Skin of body (tissue), 1 donor: ENCODE measurements at regions not wholly inside any gene's neighbourhood (a gene's known extent, or its start where the extent isn't known, plus 50 kb on each side); places are given as distances from the start of the nearest gene placed in this dataset.
"Not testable (repeated sequence)": the region's sequence is repeated elsewhere in the genome, so short reads cannot be mapped to it uniquely, and the experiment has no call there.

ENCODE experiments used
- DNase-seq: peaks from one replicate; lab custom pipeline; 2025; lab: John Stamatoyannopoulos, UW

DNA sequence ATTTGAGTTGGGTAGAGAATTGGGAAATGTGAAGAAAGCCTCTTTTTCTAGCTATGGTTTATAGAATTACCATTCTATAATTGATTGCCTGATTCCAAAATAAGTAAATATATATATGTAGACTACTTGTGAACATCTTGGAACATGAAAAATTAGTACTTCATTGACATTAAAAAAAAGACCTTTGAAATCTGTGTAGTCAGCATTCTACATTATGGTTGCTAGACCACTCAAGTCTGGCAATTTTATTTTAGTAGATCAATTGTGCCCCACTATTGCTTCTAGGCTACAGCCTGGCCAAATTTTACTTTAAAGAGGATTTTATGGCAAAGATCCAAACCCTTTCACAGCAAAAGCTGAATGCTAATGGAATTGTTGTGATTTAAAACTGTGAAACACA is 279.8 kb downstream of the IKZF2 start:
- no peak for DNase-seq

DNA sequence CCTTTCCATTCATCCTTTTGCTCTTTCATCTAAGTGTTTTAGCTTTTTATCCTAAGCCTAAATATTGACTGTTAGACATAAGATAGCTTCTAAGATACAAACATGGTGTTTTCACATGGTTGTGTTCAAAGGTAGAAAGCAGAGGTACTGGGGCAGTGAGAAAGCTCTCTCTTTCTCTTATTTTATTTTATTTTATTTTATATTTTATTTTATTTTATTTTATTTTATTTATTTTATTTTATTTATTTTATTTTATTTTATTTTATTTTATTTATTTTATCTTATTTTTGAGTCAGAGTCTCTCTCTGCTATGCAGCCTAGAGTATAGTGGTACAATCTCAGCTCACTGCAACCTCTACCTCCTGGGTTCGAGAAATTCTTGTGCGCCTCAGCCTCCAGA is 287.2 kb downstream of the IKZF2 start:
- DNase-seq = no peak

DNA sequence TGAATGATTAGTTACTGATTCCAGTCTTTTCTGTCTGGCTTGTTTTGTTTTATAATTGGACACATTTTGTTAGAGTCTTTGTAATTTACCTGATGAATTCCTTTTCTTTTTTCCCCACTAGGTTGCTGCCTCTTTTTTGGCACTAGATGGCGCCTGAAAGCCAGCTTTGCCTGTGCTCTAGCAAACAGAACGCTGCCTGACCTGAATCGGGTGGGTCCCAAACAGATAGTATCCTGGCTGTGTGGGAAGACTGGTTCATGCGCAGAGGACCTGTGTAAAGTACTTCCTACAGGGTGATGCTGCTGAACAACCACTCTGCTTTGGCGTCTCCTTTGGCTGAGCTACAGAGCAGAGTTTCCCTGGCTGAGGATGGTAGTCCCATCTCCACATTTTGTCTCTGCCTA is 288.2 kb downstream of the IKZF2 start:
- no peak for DNase-seq

DNA sequence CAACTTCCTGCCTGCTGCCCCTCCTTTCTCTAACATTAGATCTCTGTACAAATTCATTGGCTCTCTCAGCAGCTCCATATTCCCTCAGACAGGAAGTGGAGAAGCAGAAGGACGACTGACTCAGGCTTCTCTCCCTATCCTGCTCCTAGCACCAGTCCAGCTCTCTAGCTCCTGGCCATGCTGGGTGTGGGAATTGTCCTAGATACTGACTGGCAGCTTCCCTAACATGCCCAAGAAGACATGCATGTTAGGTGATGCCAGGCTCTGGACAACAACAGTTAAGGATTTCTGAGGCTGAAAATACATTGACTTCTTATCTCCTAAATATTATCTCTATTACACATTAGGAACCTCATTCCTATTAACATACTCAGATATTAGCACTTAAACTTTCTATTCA is 292.9 kb downstream of the IKZF2 start:
- DNase-seq = no peak

DNA sequence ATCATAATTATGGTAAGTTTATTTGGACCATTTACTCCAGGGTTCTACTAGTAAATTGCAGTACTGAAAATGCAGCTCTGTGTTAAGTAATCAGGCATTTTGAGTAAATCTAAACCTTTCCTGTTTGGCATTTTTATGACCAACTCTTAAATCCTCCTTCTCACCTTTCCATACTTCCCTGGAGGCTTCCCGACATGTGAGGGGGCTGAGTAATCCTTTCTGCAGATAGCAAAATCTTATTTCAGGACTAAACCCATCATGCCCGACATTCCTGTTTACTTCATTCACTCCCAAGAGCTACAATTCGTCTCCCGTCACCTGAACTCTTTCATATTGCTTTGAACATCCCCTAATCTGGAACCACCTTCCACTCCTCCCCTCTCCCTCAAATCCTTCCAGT is 296.6 kb downstream of the IKZF2 start:
- no peak for DNase-seq

DNA sequence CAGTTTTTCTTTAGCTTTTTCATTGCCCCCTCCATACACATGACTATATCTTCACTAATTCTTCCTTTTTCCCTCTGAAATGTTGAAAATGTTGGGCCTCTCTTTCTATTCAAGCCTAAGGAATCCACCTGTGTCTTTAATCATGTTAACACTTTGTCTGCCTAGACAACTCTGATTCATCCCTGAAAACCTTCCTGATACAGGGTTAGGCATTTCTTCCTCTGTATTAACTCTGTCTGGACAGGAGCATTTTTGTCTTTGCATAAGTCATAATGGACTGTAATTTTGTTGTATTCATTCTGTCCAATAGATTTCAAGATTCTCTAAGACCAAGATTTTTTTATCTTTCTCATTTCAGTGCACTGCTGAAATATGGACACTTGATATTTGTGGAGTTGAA is 297.3 kb downstream of the IKZF2 start:
- DNase-seq = no peak

DNA sequence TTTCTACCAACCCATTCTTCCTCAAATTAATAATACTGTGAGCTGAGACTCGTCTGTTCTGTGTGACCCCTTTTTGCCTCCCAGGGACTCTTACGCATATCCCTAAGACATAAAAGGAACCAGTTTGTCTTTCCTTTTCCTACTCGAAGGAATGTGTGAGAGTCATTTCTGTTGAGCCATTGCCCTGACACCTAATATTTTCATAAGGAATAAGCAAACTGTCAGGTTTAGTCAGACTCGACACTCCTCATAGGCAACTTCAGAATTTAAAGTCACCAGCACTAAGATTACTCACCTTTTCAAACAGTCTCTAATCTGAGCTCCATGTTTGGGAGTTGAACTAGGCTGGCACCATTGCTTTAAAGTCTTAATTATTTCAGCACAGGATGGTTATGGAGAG is 305.5 kb downstream of the IKZF2 start:
- DNase-seq = no peak

DNA sequence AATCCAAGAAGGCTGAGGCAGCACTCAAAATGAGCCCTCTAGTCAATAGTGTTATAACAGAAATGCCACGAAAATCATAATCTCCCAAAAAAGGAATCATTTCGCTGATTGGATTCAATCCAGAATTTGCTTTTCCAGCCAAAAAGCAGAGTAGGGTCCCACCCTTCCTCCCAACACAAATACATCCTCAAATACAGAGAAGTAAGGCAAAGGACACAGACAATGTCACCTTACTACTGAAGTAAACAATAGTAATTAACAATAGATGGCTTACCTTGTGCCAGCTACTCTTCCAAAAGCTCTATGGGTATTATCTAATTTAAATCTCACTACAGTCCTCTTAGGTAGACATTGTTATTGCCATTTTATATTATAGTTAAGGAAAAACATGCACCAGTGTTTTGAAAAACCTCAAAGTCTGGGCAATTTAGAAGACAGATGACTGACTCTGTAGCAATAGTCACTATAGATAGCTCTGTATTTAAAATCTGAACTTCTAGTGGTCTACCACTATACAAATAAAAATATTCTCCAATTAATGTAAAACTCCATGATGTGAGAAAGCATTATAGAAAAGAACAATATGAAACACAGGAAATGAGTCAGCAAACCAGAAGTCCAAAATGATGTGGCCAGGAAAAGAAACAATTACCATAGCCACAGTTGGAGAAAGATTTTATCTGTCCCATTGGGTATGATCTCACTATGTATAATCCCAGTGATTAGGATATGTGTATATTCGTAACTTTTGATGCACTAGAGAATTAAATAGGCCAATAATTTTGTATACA is 305.0 kb upstream of the ERBB4 start:
- no peak for DNase-seq

DNA sequence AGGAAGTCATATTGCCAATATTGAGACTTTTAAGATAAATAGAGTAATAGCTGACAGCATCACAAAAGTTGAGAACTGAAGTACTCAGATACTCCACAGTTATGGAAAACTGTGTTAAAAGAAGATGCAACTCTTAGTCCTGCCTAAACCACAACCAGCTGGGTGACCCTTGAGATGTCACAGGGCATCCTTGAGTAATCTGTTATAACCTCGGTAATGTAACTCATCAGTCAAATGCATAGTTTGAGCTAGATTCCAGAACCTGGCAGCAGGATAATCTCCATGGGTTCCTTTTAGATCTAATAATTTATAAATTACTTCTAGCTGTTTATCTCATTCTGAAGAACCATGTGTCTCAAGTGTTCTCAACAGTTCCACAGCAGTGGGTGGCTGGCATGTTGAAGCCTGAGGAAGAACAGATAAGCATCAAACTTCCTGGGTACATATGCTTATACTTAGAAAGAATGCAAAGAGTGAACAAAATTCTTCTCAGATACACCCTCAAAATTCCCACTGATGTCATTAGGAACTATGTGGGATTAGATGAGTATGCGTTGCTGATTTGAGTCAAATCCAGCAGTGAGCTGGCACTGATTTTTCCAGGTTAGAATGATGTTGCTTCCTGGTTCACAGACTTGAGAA is 304.1 kb upstream of the ERBB4 start:
- DNase-seq = no peak

DNA sequence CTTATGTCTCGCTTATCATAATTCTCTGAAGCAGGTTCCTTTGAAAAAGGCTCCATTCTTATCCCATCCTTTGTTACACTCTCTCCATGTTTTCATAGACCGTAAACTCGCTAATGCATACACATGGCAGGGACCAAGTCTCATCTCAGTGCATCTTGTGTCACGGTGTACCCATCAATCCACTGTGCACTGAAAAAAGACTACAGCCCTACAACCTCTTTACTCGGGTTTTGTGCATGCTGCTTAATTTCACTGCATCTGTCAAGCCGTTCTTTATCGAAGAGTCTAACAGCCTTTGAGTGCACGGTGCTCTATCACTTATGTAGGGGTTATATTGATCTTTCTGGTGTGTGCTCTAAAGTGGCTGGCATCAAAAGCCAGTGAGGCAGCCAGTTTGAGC is 302.9 kb upstream of the ERBB4 start:
- DNase-seq = no peak

DNA sequence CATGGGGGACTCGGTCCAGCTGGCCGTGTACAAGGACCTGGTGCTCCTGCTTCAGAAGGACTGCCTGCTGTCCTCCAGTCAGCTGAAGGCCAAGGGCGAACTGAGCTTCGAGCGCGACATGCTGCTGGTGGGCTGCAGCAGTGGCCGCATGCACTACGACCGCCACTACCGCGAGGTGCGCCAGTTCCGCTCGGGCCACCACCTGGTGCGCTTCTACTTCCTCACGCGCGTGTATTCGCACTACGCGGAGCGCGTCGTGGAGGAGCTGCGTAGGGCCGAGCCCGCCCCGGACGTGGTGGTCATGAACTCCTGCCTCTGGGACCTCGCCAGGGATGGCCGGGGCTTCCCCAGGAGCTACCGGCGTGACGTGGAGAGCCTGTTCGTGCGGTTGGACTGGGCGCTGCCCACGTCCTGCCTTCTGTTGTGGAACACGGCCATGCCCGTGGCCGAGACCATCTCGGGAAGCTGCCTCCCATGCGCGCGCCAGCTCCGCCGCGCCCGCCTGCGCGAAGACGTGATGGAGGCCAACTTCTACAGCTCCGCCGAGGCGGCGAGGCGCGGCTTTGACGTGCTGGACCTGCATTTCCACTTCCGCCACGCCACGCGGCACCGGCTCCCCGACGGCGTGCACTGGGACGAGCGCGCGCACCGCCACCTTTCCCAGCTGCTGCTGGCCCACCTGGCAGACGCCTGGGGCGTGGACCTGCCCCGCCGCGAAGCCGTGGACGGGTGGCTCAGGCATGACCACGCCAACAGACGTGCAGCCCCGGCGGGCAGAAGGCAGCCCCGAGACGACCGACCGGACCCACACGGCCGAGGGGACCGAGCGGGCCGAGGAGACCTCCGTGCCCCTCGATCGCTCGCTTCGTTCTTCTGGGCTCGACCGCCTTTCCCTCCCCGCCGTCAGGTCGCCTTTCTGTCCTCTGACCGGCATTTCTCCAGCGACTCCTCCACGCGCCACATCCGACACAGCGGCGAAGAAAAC is 293.9 kb upstream of the ERBB4 start:
- DNase-seq = no peak

DNA sequence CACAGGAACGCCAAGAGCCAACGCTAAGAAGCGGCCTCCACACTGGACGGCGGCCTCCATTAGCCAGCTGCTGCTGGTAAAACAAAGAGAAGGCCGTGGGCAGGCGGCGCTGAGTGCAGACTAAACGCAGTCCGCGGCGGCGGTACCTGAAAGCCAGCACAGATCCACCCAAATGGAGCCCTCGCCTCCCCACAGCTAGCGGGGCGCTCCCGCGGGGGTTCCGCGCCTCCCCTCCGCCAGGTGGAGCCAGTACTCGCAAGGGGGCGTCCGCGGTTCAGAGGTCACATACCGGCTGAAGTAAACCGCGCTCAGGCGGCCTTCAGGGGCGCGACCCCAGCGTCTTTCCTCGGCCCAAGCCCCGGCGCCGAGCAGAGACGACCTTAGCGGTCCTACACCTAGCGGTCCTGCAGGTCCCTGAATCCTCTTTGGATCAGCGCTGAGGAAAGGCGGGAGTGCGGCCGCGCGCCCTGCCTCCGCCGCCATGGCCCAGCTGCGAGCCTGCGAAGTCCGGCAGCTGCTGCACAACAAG is 293.1 kb upstream of the ERBB4 start:
- no peak for DNase-seq

DNA sequence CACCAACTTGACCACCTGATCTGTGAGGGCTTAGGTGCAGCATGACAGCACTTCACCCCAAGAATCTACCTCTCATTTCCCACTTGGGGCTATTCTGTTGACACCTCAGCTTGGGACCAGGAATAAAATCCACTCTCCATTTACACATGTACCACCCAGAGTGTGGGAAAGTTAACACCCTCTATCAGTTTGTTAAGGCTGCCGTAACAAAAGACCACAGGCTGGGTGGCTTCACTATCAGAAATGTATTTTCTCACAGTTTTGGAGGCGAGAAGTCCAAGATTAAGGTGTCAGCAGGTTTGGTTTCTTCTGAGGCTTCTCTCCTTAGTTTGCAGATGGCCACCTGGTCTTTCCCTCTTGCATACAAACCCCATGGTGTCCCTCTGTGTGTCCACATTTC is 277.7 kb upstream of the ERBB4 start:
- DNase-seq = no peak

DNA sequence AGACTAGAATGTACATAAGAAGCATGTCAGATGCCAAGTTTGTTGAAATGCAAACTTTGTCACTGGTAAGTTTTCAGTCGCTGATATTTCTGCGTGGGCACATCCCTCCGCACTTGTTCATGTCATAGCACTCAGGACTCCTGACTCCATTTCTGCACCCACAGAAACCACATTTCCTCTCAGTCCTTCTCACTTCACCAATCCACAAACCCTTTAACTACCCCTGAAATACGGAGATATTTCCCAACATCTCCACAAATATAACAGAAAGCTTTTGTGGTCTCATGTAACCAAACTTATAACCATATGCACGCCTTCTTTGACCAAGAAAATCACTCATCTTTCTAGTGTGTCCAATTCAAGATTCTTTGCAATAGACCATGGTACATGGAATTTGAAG is 276.9 kb upstream of the ERBB4 start:
- DNase-seq = no peak

DNA sequence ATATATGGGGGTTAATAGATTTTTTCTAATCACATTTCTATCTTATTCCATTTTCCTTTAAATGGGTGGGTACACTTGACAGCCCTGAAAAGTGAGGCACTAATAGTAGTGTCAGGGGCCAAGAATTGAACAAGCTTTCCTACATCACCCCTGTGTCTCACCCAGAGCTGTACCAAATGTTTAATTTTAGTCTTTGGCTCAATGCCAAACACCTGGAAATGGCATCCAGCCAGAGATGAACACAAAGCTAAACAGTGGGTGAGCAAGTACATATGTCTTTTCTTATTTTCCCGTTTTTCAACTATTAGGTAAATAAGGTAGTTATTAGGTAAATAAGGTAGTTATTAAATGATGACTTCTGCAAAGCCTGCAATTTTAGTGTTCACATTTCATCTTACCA is 276.3 kb upstream of the ERBB4 start:
- DNase-seq = no peak

DNA sequence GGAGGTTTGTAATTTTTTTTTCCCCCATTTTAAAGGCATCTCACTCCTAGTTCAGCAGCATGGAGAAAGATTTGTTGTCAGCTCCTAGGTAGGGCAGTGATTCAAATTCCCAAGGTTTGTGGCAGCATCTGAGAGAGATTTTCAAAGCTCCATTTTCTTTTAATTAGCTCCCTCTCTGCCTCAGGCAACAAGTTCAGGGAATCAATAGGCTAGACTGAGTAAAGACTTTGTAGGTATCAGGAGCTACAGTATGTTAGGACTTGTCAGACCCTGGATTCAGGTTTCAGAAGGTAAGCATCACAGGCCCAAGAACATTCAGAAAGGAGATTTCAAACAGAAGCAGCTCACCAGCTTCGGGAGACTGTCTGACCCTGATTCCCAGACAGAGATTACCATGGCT is 273.3 kb upstream of the ERBB4 start:
- no peak for DNase-seq

DNA sequence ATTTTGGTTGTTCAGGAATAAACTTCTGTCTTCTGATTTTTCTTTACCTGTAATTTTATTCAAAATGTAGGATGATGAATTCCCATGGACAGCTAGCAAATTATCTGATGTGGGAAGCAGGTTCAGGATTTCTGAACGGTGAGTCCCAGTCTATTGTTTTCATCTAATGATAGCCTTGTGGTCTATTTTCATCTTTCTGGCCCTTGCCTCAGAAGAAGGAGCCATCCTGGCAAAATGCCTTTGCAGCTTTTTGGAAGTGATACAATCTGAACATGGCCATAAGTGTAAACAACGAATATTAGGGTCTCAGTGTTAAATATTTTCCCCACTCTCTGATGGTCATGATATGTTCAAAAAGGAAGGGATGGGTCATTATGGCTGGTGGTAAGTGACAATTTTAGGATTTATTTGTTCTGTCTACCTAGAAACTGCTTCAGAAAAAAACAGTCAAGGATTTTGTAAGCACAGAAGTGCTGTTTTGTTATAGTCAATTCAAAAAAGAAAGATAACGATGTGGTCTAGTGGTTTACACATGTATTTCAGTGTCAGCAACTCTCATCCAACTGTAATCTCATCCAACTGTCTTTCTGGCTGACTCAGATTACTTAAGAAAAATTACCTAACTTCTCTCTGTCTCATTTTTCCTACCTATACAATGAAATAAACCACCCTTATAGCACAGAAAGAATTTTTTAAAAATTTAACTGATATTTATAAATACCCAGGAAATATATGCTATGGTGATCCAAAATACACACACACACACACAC is 272.6 kb upstream of the ERBB4 start:
- DNase-seq = no peak

DNA sequence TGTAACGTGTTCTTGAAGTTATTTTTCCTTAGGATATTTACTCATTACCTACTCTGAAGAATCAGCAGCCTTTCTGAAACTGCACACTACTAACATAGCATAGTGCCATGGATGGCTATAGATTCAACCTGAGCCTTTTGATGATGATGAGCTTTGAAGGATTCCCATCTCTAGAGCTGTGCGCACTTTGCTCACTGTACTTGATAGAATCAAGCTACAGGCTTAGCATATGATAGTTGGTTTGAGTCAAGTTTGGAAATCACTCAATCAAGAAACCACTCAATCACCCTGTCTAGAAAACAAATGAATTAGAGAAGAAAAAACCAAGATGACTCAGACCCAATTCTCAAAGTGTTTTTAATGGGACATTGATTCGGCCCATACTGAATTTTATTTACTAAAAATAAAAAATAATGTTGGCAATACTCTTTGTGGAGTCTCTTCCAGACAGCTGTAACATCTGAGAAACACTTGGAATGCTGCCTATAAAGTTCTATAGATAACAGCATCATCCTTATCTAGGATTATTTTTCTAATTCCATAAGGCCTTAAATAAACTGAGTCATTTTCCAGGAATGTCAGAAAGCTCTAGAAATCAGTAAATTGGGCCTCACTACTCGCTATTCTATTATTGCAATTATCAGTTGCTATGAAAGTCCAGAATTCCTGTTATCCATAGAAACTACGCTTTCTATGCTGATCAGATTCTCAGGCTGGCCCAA is 259.0 kb upstream of the ERBB4 start:
- no peak for DNase-seq

DNA sequence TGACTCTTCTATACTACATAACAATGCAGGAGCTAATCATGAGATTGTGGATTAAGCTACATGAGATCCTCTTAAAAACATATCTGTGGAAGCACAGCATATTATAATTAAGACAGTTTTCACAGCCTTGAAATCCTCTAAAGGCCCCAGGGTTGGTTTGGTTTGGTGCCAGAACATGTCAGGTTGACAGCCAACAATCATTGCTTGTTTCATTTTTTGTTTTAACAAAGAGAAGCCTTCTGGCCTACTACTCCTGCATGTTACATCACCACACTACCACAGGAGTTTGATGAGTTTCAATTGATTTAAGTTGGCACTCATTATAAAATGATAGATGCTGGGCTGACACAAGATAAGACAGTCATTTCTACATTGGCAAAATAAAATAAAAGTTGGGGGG is 255.9 kb upstream of the ERBB4 start:
- no peak for DNase-seq

DNA sequence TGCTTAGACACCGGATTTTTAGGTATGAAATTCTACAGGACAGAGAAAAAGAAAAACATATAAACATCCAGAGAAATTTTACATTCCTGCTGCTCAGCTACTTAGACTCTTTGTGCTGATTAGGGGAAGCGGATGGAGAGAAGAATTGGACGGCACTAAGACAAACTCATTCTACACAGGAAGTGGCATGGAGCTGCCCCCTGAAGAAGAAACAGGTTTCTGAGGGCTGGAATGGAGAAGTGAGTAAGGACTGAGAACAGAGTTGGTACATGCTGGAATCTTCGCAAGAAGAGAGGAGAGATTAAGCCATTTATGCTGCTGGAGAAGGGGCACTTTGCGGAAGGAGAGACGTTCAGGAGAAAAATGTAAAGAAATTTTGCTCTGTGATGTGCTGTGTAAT is 253.0 kb upstream of the ERBB4 start:
- no peak for DNase-seq

DNA sequence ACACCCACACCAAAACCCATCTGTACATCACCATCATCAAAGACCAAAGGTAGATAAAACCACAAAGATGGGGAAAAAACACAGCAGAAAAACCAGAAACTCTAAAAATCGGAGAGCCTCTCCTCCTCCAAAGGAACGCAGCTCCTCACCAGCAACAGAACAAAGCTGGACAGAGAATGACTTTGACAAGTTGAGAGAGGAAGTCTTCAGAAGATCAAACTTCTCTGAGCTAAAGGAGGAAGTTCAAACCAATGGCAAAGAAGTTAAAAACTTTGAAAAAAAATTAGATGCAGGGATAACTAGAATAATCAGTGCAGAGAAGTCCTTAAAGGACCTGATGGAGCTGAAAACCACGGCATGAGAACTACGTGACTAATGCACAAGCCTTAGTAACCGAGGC is 247.5 kb upstream of the ERBB4 start:
- DNase-seq = not testable (repeated sequence)
